SH-SY5Y (cell line): ENCODE measurements at regions not wholly inside any gene's neighbourhood (a gene's known extent, or its start where the extent isn't known, plus 50 kb on each side); places are given as distances from the start of the nearest gene placed in this dataset.

Source experiments
- GATA2 ChIP-seq: IDR thresholded peaks from 2 replicates; pipeline ENCODE4 v1.6.1; 2011; ENCODE audit warnings: mild to moderate bottlenecking, low read depth, low read length
- GATA3 ChIP-seq: IDR thresholded peaks from 2 replicates; pipeline ENCODE4 v1.6.1; 2011; ENCODE audit warnings: low read depth, mild to moderate bottlenecking, low read length, moderate library complexity

- TF ChIP-seq GATA2, result no peak
- TF ChIP-seq GATA3, result no peak
These were observed 907.4 kb upstream of the VRK2 start for GRCh38 chr2:57139179-57139578.
